ENCODE measurements at regions not wholly inside any gene's neighbourhood (a gene's known extent, or its start where the extent isn't known, plus 50 kb on each side); places are given as distances from the start of the nearest gene placed in this dataset.

DNA sequence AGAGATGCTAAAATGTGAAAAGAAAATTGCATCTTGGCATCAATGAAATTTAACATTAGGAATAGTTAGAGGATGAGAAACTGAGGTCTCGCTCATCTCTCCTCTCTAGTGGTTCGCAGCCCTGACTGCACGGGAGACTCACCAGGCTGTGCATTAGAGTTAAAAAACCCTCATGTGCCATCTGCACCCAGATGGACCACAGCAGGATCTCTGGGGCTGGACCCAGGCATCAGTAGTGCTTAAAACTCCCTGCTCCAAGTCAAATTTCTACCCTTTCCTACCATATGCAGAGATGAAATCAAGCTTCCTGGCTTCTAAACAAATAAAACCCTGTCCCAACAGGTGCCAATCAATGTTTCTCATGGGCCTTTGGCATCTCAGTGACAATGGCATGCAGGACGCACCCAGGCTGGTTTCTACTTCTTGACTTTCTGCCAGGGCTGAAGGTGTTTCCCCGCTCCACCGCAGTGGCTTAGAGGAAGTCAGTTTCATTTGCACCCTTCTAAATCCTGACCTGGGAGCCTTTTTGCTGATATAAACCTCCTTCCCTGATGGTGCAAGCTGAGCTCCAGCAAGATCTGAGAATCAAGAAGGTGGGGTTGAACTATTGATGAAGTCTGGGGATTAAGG lies 132.6 kb downstream of the NSG2 start:
- no peak overlapping the region for H3K4me3 ChIP-seq
- intact Hi-C loops (cut with DNase I, micrococcal nuclease), result no loop called here
- no peaks in the 10 kb centered on the region for H3K4me1 ChIP-seq (ENCODE audit: low read depth)
- TF ChIP-seq, protein P1, sequence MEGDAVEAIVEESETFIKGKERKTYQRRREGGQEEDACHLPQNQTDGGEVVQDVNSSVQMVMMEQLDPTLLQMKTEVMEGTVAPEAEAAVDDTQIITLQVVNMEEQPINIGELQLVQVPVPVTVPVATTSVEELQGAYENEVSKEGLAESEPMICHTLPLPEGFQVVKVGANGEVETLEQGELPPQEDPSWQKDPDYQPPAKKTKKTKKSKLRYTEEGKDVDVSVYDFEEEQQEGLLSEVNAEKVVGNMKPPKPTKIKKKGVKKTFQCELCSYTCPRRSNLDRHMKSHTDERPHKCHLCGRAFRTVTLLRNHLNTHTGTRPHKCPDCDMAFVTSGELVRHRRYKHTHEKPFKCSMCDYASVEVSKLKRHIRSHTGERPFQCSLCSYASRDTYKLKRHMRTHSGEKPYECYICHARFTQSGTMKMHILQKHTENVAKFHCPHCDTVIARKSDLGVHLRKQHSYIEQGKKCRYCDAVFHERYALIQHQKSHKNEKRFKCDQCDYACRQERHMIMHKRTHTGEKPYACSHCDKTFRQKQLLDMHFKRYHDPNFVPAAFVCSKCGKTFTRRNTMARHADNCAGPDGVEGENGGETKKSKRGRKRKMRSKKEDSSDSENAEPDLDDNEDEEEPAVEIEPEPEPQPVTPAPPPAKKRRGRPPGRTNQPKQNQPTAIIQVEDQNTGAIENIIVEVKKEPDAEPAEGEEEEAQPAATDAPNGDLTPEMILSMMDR (IDR thresholded peaks at IDR 0.05), result no peak
- ATAC-seq, result no peak
- no peak for DNase-seq
- H3K36me3 ChIP-seq (ENCODE audit: low read depth), result no peaks in the 10 kb centered on the region
- no peaks in the 10 kb centered on the region for H3K9me3 ChIP-seq

DNA sequence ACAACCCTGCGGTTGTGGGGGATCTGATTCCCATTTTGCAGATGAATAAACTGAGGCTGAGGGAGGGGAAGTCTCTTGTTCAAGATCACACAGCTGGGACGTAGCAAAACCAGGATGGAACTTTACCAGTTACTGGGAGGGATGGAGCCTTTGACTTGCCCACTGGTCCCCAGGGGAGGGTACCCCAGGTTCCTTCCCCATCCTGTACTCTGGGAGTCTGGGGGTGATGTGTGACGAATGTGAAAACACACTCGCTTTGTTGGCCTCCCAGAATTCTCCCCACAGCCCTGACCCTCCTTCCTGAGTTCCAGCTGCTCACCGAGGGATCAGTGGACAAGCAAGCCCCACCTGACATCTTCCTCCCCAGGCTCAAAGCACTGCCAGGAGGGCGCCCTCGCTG lies 135.1 kb downstream of the NSG2 start:
- no peaks in the 10 kb centered on the region for H3K9me3 ChIP-seq
- TF ChIP-seq, protein P1 (IDR thresholded peaks at IDR 0.05), result no peak
- intact Hi-C loops (cut with DNase I, micrococcal nuclease), result no loop called here
- no peak overlapping the region for H3K4me3 ChIP-seq
- no peak for ATAC-seq
- H3K36me3 ChIP-seq (ENCODE audit: low read depth), result no peaks in the 10 kb centered on the region
- H3K4me1 ChIP-seq (ENCODE audit: low read depth), result no peaks in the 10 kb centered on the region
- DNase-seq, result no peak

DNA sequence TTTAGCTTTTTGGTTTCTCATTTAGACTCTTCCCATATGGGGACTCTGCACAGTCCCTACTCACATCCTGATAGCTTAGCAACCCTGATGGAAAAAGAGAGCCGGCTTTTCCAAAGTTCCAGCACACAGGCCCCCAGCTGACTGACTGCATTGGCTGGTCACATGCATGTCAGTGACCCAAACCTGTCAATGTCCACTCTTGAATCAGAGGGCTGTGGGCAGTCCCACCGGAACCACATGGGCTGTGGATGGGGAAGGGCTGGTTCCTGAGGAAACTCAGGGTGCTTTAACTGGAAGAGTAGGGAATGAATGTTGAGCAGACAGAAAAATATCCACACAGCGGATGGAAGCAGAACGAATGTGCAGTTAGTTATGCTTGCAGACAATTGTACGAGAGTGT lies 136.6 kb downstream of the NSG2 start:
- ATAC-seq (no peak), DNase-seq (no peak)
- Histone ChIP-seq H3K4me1 (ENCODE audit: low read depth) (no peaks in the 10 kb centered on the region), H3K36me3 (ENCODE audit: low read depth) (no peaks in the 10 kb centered on the region), H3K4me3 (no peak overlapping the region), H3K9me3 (no peaks in the 10 kb centered on the region)
- intact Hi-C loops (cut with DNase I, micrococcal nuclease), result no loop called here
- TF ChIP-seq, protein P1 (IDR thresholded peaks at IDR 0.05), result no peak

DNA sequence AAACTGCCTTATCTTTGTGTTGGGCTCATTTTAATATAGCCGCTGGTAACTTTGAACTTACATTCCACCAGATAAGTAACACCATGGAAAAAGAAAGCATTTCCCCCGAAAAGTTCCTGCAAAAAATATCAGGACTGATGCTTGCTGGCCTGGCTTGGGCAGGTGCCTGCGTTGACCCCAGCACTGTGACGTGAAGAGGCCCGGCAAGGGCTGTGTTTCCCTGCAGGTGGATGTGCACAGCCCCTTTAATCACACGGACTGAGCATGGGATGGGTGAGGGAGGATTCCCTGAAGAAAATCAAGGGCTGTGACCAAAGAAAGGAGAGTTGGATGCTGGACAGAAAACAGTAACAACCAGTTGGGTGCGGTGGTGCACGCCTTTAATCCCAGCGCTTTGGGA lies 138.2 kb downstream of the NSG2 start:
- ATAC-seq, result no peak
- TF ChIP-seq, protein P1 (IDR thresholded peaks at IDR 0.05), result no peak
- Histone ChIP-seq H3K36me3 (ENCODE audit: low read depth) (no peaks in the 10 kb centered on the region), H3K9me3 (no peaks in the 10 kb centered on the region), H3K4me1 (ENCODE audit: low read depth) (no peaks in the 10 kb centered on the region), H3K4me3 (no peak overlapping the region)
- intact Hi-C loops (cut with DNase I, micrococcal nuclease), result no loop called here
- no peak for DNase-seq

DNA sequence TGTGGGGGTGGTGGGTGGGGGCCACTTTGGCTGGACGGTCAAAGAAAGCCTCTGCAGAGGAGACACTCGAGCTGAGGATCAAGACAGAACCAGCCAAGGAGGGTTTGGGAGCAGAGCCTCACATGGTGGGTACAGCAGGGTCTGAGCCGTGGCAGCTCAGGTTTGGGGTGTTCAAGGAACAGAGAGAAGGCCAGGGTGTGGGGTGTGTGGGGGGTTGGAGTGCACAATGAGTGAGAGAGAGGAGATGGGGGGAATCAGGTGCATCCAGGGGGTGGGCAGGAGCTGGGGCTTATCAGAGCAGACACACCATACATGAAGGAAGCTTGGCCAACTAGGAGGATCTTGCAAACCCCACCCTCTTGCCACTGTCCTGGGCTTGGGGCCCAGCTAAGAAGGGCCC lies 140.0 kb downstream of the NSG2 start:
- TF ChIP-seq, protein P1 (IDR thresholded peaks at IDR 0.05), result no peak
- no peaks in the 10 kb centered on the region for H3K4me1 ChIP-seq (ENCODE audit: low read depth)
- DNase-seq, result no peak
- no peak overlapping the region for H3K4me3 ChIP-seq
- no peak for ATAC-seq
- intact Hi-C loops (cut with DNase I, micrococcal nuclease), result no loop called here
- no peaks in the 10 kb centered on the region for H3K9me3 ChIP-seq
- H3K36me3 ChIP-seq (ENCODE audit: low read depth), result no peaks in the 10 kb centered on the region

Measured in mucosa of descending colon (tissue), 3 donors.